ENCODE measurements at regions not wholly inside any gene's neighbourhood (a gene's known extent, or its start where the extent isn't known, plus 50 kb on each side); places are given as distances from the start of the nearest gene placed in this dataset.

DNA sequence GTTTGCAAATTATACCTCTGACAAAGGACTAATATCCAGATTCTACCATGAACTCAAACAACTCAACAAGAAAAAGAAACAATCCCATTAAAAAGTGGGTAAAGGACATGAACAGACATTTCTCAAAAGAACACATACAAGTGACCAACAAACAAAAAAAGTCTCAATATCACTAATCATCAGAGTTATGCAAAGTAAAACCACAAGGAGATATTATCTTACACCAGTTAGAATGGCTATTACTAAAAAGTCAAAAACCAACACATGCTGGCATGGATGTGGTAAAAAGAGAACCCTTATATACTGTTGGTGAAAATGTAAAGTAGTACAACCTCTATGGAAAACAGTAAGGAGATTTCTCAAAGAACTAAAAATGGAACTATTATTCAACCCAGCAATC is 234.4 kb downstream of the NKX6-1 start:
- TF ChIP-seq POLR2AphosphoS5 (IDR thresholded peaks at IDR 0.05; ENCODE audit: insufficient read depth in 1 of 2, low read depth in 1 of 2) = no peak
- TF ChIP-seq, protein P1, sequence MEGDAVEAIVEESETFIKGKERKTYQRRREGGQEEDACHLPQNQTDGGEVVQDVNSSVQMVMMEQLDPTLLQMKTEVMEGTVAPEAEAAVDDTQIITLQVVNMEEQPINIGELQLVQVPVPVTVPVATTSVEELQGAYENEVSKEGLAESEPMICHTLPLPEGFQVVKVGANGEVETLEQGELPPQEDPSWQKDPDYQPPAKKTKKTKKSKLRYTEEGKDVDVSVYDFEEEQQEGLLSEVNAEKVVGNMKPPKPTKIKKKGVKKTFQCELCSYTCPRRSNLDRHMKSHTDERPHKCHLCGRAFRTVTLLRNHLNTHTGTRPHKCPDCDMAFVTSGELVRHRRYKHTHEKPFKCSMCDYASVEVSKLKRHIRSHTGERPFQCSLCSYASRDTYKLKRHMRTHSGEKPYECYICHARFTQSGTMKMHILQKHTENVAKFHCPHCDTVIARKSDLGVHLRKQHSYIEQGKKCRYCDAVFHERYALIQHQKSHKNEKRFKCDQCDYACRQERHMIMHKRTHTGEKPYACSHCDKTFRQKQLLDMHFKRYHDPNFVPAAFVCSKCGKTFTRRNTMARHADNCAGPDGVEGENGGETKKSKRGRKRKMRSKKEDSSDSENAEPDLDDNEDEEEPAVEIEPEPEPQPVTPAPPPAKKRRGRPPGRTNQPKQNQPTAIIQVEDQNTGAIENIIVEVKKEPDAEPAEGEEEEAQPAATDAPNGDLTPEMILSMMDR (IDR thresholded peaks at IDR 0.05) = no peak

Measured in vagina (tissue), 2 donors.